ENCODE measurements at regions not wholly inside any gene's neighbourhood (a gene's known extent, or its start where the extent isn't known, plus 50 kb on each side); places are given as distances from the start of the nearest gene placed in this dataset.
"Not testable (repeated sequence)": the region's sequence is repeated elsewhere in the genome, so short reads cannot be mapped to it uniquely, and the experiment has no call there.

DNA sequence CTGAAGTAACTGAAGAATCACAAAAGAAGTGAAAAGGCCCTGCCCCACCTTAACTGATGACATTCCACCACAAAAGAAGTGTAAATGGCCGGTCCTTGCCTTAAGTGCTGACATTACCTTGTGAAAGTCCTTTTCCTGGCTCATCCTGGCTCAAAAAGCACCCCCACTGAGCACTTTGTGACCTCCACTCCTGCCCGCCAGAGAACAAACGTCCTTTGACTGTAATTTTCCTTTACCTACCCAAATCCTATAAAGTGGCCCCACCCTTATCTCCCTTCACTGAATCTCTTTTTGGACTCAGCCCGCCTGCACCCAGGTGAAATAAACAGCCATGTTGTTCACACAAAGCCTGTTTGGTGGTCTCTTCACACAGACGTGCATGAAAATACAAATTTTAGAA lies 549.9 kb upstream of the ADGRL2 start:
- TF ChIP-seq, protein P1, sequence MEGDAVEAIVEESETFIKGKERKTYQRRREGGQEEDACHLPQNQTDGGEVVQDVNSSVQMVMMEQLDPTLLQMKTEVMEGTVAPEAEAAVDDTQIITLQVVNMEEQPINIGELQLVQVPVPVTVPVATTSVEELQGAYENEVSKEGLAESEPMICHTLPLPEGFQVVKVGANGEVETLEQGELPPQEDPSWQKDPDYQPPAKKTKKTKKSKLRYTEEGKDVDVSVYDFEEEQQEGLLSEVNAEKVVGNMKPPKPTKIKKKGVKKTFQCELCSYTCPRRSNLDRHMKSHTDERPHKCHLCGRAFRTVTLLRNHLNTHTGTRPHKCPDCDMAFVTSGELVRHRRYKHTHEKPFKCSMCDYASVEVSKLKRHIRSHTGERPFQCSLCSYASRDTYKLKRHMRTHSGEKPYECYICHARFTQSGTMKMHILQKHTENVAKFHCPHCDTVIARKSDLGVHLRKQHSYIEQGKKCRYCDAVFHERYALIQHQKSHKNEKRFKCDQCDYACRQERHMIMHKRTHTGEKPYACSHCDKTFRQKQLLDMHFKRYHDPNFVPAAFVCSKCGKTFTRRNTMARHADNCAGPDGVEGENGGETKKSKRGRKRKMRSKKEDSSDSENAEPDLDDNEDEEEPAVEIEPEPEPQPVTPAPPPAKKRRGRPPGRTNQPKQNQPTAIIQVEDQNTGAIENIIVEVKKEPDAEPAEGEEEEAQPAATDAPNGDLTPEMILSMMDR (IDR thresholded peaks at IDR 0.05 in 8 of 11, conservative IDR thresholded peaks at IDR 0.05 in 3 of 11): not testable (repeated sequence)
- TF ChIP-seq POLR2AphosphoS5, POLR2A (IDR thresholded peaks at IDR 0.05): not testable (repeated sequence)
